ENCODE measurements at regions not wholly inside any gene's neighbourhood (a gene's known extent, or its start where the extent isn't known, plus 50 kb on each side); places are given as distances from the start of the nearest gene placed in this dataset.

DNA sequence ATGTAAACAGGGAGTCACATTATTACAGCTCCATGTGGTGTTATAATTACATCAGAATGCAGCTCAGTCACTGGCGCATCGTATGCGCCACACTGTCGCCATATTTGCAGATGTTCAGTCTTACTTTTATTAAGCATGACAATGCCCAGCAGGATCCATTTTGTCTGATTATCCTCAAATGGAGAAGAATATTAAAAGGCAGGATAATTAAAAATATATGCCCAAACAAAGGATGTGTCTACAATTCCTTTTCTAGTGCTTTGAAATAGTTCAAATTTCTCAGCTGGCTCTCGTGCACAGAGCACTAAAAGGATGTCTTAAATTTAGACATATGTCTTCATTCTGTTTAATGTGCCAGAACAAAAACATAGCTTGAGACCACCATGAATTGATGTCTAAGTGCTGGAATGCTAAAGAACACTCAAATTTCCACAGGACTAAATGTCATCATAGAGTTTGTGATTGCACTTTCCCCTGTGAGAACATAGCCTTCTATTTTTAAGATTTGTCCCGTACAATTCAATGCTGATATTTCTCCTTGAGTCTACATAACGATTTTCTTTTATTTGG lies 168.0 kb downstream of the DKK1 start:
- Mint-ChIP-seq H3K9me3 (peaks cover 3% of the 10 kb centered on the region), H3K27ac (no peak overlapping the region), H3K36me3 (ENCODE audit: low read depth) (no peaks in the 10 kb centered on the region), H3K4me3 (no peak overlapping the region), H3K27me3 (no peaks in the 10 kb centered on the region), H3K4me1 (ENCODE audit: low read depth) (no peaks in the 10 kb centered on the region)
- CTCF ChIA-PET = no interaction called here
- Histone ChIP-seq H3K9me3 (ENCODE audit: control insufficient read depth in 1 of 2, insufficient read depth in 1 of 2, low read length in 2 of 2) (peaks cover 0 to 5% of the 10 kb centered on the region in 2 experiments), H3K27ac (ENCODE audit: low read depth in 1 of 2, low read length in 2 of 2) (no peak overlapping the region), H3K4me3 (ENCODE audit: low read length) (no peak overlapping the region), H3K4me1 (ENCODE audit: insufficient read depth, low read length) (no peaks in the 10 kb centered on the region), H3K27me3 (ENCODE audit: control insufficient read depth in 1 of 2, insufficient read depth in 2 of 2, low read length in 2 of 2) (no peaks in the 10 kb centered on the region), H3K36me3 (ENCODE audit: insufficient read depth, low read length) (no peaks in the 10 kb centered on the region)
- intact Hi-C loops (cut with DNase I, micrococcal nuclease) = no loop called here
- no peak for TF ChIP-seq CTCF (IDR thresholded peaks at IDR 0.05)
- DNase-seq (no peak), ATAC-seq (ENCODE audit: poor library complexity) (no peak)
- POLR2A ChIA-PET = no interaction called here

GRCh38 chr10:52483587-52483986 lies 169.5 kb downstream of the DKK1 start:
- no peak overlapping the region for H3K4me3 ChIP-seq (ENCODE audit: low read length)
- H3K27ac Mint-ChIP-seq = no peak overlapping the region
- no peak for ATAC-seq (ENCODE audit: poor library complexity)
- peaks cover 3% of the 10 kb centered on the region for H3K9me3 Mint-ChIP-seq
- no peaks in the 10 kb centered on the region for H3K27me3 ChIP-seq (ENCODE audit: control insufficient read depth in 1 of 2, insufficient read depth in 2 of 2, low read length in 2 of 2)
- H3K4me1 Mint-ChIP-seq (ENCODE audit: low read depth) = no peaks in the 10 kb centered on the region
- no peaks in the 10 kb centered on the region for H3K36me3 ChIP-seq (ENCODE audit: insufficient read depth, low read length)
- POLR2A ChIA-PET = no interaction called here
- H3K4me3 Mint-ChIP-seq = no peak overlapping the region
- H3K4me1 ChIP-seq (ENCODE audit: insufficient read depth, low read length) = no peaks in the 10 kb centered on the region
- intact Hi-C loops (cut with DNase I, micrococcal nuclease) = no loop called here
- CTCF ChIA-PET = no interaction called here
- no peak for DNase-seq
- H3K27ac ChIP-seq (ENCODE audit: low read depth in 1 of 2, low read length in 2 of 2) = no peak overlapping the region
- H3K9me3 ChIP-seq (ENCODE audit: control insufficient read depth in 1 of 2, insufficient read depth in 1 of 2, low read length in 2 of 2) = peaks cover 0 to 5% of the 10 kb centered on the region in 2 experiments
- H3K27me3 Mint-ChIP-seq = no peaks in the 10 kb centered on the region
- TF ChIP-seq CTCF (IDR thresholded peaks at IDR 0.05) = no peak
- H3K36me3 Mint-ChIP-seq (ENCODE audit: low read depth) = no peaks in the 10 kb centered on the region

DNA sequence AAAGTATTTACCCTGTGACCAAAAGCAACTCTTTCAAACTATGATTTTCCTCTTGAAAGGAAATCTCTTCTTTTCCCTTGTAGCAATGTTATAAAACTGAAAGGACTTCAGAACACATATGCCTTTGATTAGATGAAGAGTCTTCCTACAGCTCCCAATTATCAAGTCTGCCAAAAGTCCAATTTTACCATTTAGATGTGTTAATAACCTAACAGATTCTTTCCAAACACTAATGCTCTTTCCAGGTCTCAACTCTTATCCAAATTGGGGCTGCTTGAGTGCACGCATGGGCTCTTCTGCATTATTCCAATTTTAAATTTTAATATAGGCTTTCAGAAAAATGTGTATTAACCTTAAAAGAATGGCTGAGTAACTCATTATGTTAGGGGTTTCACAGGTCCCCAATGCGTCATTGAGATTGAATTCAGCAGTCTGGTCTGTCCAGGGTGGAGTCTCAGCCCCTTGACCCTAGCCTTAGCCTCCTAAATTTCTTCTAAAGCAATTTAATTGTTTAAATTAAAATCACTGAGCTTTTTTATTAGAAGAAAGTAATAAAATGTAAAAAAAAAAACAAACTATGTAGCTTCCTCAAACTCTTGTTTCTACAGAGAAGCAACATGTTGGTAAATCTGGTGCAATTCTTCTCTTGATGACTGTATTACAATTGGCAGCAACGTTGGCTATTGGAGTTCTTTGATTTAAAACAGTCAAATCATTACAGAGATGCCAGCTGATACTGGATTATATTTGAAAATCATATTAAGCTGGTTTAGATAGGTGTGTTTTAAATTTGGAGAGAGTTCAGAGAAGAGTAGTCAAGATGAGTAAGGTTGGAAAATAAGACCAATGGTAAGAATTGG lies 170.4 kb downstream of the DKK1 start:
- intact Hi-C loops (cut with DNase I, micrococcal nuclease) = no loop called here
- no peak overlapping the region for H3K27ac Mint-ChIP-seq

More for the DNA sequence above, 170.4 kb downstream of the DKK1 start:
- TF ChIP-seq CTCF (IDR thresholded peaks at IDR 0.05) = no peak
- ATAC-seq (ENCODE audit: poor library complexity) (no peak), DNase-seq (no peak)
- Histone ChIP-seq H3K4me1 (ENCODE audit: insufficient read depth, low read length) (no peaks in the 10 kb centered on the region), H3K27ac (ENCODE audit: low read depth in 1 of 2, low read length in 2 of 2) (no peak overlapping the region), H3K9me3 (ENCODE audit: control insufficient read depth in 1 of 2, insufficient read depth in 1 of 2, low read length in 2 of 2) (peaks cover 0 to 5% of the 10 kb centered on the region in 2 experiments), H3K36me3 (ENCODE audit: insufficient read depth, low read length) (no peaks in the 10 kb centered on the region), H3K4me3 (ENCODE audit: low read length) (no peak overlapping the region), H3K27me3 (ENCODE audit: control insufficient read depth in 1 of 2, insufficient read depth in 2 of 2, low read length in 2 of 2) (no peaks in the 10 kb centered on the region)
- Mint-ChIP-seq H3K4me1 (ENCODE audit: low read depth) (no peaks in the 10 kb centered on the region), H3K4me3 (no peak overlapping the region), H3K27me3 (no peaks in the 10 kb centered on the region), H3K9me3 (peaks cover 3% of the 10 kb centered on the region), H3K36me3 (ENCODE audit: low read depth) (no peaks in the 10 kb centered on the region)
- CTCF ChIA-PET = no interaction called here
- POLR2A ChIA-PET = no interaction called here
